Esophagus squamous epithelium (tissue), 4 donors: ENCODE measurements at regions not wholly inside any gene's neighbourhood (a gene's known extent, or its start where the extent isn't known, plus 50 kb on each side); places are given as distances from the start of the nearest gene placed in this dataset.

Experiments used
- CTCF ChIP-seq, 6 experiments: fragments of 450-650 bp in 4 of 6; fragments of 200-600 bp in 2 of 6; sonication (generic) in 2 of 6; IDR thresholded peaks; one replicate each; pipeline ENCODE4 v1.5.1; 2016 to 2019; ENCODE audit warnings: antibody characterized with exemption in 6 of 6, mild to moderate bottlenecking in 4 of 6, moderate library complexity in 4 of 6
- POLR2A ChIP-seq, 4 donors: fragments of 450-650 bp; IDR thresholded peaks; one replicate each; pipeline ENCODE4 v1.6.1; 2017; ENCODE audit warnings: antibody characterized with exemption in 4 of 4, mild to moderate bottlenecking in 4 of 4, moderate library complexity in 3 of 4

- TF ChIP-seq POLR2A (IDR thresholded peaks at IDR 0.05): no peak
- no peak for TF ChIP-seq CTCF (IDR thresholded peaks at IDR 0.05)
Observed at GRCh38 chr11:27910186-27910931, 197.6 kb downstream of the KIF18A start.
